Choroid plexus epithelial cell (primary cell): ENCODE measurements at regions not wholly inside any gene's neighbourhood (a gene's known extent, or its start where the extent isn't known, plus 50 kb on each side); places are given as distances from the start of the nearest gene placed in this dataset.

ENCODE experiments used
- DNase-seq: peaks from one replicate; pipeline ENCODE4 v3.0.0-alpha.2; 2010; ENCODE audit warnings: low read depth
- H3K4me3 ChIP-seq: 2 replicates; pipeline ENCODE4 v1.5.1; 2011; ENCODE audit warnings: low read depth, mild to moderate bottlenecking, control low read depth, low read length, moderate library complexity
- TF ChIP-seq, protein P1 (sequence below): conservative IDR thresholded peaks from 2 replicates; pipeline ENCODE4 v1.5.1; 2011; ENCODE audit warnings: low read depth, mild to moderate bottlenecking, control low read depth, inconsistent platforms, low read length, moderate library complexity

DNA sequence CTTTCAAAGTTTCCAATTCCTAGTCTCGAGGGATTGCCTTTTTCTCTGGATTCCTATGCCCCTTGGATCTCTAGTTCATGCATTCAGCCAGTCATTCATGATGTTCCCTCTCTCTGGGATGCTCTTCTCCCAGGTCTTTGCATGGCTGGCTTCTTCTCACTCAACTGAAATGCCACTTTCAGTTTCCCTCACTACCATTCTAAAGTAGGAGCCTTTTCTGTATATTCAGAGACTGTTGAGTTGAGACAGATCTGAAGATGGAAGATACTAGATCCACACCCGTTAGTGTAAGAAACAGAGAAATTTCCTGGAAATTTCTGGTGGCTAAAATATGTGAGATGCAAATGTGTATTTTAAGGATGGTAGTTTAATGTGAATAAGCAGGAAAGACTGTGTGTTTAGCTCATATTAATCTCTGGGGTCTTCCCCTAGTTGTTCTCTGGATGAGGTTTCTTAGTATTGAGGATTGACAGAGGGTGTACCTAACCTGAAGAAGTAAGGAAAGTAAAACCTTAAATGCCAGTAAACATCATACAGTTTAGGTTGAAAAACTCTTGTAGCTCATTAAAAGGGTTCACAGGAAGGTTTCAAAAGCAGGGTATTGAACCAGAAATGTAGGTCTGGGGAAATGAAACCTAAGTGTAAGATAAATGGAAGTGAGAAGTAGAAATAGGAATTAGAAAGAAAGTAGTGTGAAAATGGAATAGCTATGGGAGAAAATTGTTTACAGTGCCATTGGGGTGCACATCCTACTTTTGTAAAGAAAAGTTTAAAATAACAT, 331.3 kb downstream of the NDFIP2 start:
- H3K4me3 ChIP-seq = no peak overlapping the region
- TF ChIP-seq, protein P1, sequence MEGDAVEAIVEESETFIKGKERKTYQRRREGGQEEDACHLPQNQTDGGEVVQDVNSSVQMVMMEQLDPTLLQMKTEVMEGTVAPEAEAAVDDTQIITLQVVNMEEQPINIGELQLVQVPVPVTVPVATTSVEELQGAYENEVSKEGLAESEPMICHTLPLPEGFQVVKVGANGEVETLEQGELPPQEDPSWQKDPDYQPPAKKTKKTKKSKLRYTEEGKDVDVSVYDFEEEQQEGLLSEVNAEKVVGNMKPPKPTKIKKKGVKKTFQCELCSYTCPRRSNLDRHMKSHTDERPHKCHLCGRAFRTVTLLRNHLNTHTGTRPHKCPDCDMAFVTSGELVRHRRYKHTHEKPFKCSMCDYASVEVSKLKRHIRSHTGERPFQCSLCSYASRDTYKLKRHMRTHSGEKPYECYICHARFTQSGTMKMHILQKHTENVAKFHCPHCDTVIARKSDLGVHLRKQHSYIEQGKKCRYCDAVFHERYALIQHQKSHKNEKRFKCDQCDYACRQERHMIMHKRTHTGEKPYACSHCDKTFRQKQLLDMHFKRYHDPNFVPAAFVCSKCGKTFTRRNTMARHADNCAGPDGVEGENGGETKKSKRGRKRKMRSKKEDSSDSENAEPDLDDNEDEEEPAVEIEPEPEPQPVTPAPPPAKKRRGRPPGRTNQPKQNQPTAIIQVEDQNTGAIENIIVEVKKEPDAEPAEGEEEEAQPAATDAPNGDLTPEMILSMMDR = no peak

GRCh38 chr13:79811170-79811569, 330.2 kb downstream of the NDFIP2 start:
- no peak for DNase-seq
- no peak overlapping the region for H3K4me3 ChIP-seq
- TF ChIP-seq, protein P1 = no peak

More for the DNA sequence above, 331.3 kb downstream of the NDFIP2 start:
- DNase-seq = no peak

DNA sequence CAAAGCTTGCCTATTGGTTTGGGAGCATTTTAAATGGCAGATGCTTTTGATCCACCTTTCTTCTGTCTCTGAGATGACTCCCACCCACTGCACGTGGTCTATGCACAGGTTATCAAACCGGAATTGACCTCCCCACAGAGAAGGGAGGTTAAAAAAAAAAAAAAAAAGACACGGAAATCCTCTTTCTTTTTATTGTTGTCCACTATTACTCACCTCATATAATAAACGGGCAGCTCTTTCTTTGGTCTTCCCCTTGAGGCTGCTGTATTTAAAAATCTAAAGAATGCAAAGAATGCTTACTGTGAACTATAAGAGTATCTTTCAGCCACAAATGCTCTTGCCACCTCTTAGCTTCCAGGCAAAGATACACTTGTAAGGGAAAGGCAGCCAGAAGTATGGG, 329.7 kb downstream of the NDFIP2 start:
- no peak overlapping the region for H3K4me3 ChIP-seq
- TF ChIP-seq, protein P1 = no peak
- peak; percentile 73 for DNase-seq

- DNase-seq = no peak
- TF ChIP-seq, protein P1 = no peak
- H3K4me3 ChIP-seq = no peak overlapping the region
Measured at GRCh38 chr13:79810018-79810417, 329.1 kb downstream of the NDFIP2 start.

- no peak for DNase-seq
- TF ChIP-seq, protein P1 = no peak
- H3K4me3 ChIP-seq = no peak overlapping the region
Measured at GRCh38 chr13:79808475-79808874, 327.5 kb downstream of the NDFIP2 start.

DNA sequence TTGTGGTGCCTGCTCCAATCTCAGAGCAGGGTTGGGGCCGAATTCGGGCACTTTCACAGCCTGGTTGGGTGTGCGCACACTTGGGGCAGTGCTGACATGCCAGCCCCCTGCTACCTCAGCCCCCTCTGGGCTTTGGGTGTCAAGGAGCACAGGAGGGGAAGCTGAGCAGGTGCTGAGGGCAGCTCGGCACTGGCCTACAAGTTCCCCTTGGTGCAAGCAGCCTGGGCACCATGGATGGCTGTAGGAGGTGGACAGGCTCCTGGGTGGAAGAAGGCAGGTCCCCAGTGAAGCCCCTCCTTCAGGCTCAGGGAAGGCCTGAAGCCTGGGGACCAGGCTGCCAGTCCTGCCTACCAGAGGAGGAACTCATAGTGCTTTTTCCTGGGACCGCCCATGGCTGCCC, 326.6 kb downstream of the NDFIP2 start:
- no peak for DNase-seq
- TF ChIP-seq, protein P1 = no peak
- no peak overlapping the region for H3K4me3 ChIP-seq

- TF ChIP-seq, protein P1 = peak; percentile 14
- H3K4me3 ChIP-seq = no peak overlapping the region
- DNase-seq = no peak
Measured at GRCh38 chr13:79806821-79807220, 325.9 kb downstream of the NDFIP2 start.
